NCI-H1694 treated with DMSO at 0.1 percent for 48 hours (cell line): ENCODE measurements at regions not wholly inside any gene's neighbourhood (a gene's known extent, or its start where the extent isn't known, plus 50 kb on each side); places are given as distances from the start of the nearest gene placed in this dataset.
"Not testable (repeated sequence)": the region's sequence is repeated elsewhere in the genome, so short reads cannot be mapped to it uniquely, and the experiment has no call there.

Experiments
- DNase-seq: peaks from one replicate; lab custom pipeline; 2025; lab: John Stamatoyannopoulos, UW

GRCh38 chr14:56422221-56422620 is 157.4 kb upstream of the TMEM260 start:
- DNase-seq: no peak

- peak; percentile 84 for DNase-seq
Measured at GRCh38 chr14:56422703-56423213, 156.8 kb upstream of the TMEM260 start.

DNA sequence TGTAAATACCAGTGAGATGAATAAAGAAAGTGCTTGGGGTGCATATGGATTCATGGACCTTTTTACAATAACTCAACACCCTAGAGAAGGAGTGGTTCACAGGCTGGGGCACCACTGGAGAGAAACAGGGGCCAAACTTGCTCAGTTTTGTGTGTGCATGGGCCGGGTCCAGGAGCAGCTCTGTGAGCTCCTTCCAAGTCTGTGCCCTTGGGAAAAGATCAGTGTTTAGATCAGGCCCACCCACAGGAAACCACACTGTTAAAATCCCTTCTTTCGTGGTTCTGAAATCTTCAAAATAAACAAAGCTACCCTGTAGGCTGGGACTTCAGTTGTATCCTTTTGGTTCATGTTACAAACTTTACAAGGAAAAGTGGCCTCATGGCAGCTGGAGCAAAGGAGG is 156.1 kb upstream of the TMEM260 start:
- DNase-seq: no peak

DNA sequence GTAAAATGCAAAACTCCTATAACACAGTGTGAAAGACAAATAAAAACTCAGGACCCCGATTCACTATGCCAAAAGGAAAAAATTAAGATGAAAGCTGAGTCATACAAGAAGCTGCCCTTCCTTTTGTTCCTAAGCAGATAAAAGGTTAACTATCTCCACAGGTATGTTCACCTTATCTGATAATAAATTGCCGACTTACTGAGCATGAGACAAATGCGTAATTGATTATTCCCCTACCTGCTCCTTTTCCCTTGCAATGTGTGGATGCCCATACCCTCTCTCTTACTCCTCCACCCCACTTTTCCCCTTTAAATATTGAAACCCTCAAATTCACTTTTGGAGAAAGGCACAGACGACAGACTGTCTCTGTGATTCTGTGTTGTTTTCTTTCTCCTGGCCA is 148.6 kb upstream of the TMEM260 start:
- DNase-seq: no peak

DNA sequence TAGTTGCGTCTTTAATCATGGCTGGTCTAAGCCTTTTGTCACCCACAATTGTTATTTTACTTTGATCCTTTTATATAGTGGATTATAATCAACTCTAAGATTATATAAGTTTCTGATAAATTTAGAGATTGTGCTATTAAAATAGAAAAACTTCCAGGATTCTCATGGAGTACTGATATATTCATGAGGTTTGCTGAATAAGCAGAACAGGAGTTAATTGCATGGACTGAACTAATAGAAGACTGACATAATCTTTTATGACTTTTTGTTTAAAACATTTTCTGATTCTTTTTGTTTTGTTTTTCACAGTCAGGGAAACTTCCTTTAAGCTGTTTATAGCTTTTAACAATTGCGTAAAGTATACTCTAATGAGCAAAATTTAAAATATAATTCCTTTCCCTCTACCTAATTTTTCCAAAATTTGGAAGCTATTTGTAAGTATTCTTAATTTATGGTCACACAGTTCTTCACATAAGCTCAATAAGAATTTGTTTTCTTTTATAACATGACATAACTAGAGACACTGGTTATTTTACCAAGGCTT is 129.9 kb upstream of the TMEM260 start:
- DNase-seq: no peak

GRCh38 chr14:56452940-56453339 is 126.7 kb upstream of the TMEM260 start:
- no peak for DNase-seq

DNA sequence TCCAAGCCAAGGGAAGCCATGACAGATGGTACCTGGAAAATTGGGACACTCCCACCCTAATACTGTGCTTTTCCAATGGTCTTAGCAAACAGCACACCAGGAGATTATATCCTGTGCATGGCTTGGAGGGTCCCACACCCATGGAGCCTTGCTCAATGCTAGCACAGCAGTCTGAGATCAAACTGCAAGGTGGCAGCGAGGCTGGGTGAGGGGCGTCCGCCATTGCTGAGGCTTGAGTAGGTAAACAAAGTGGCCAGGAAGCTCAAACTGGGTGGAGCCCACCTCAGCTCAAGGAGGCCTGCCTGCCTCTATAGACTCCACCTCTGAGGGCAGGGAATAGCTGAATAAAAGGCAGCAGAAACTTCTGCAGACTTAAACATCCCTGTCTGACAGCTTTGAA is 124.9 kb upstream of the TMEM260 start:
- not testable (repeated sequence) for DNase-seq

DNA sequence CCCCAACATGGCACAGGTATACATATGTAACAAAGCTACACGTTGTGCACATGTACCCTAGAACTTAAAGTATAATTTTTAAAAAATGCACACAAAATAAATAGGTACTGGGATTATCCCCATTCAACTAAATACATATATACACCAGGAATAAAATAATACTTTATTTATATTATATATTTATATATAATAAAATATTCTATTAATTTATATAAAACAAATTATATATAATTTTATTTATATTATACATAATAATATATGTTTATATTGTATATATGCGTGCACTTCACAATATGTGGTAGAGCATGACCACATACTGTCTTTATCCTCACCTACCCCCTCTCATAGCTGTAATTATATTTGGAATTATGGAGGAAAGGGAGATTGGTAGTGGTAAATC is 119.1 kb upstream of the TMEM260 start:
- DNase-seq: no peak

GRCh38 chr14:56461276-56462275 is 118.0 kb upstream of the TMEM260 start:
- DNase-seq: no peak

DNA sequence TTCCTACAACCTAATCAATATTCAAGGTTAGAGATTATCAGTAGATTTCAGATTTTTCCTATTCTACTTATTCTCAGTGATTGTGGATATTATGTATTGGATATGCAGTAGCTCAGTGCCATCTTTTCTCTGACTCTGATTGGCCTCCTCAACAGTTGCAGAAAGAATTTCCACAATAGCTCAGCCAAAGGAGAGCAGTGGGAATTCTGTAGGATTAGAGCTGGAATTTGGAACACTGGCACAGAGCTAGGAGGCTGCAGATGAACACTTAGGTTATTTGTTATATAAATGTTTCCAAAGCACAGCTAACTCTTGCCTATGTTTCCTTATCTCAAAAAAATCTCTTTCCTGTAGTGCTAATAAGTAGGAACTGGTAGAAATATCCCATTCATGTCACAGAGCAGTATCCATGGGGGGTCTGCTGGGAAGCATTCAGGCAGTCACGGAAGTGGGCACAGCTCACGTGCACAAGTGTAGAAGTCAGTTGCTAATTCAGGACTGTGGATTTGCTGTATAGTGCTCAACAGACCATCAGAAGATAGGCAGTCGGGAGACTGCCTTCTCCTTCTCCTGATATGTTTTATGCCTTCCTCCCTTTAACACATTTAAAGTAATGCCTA is 116.2 kb upstream of the TMEM260 start:
- no peak for DNase-seq

DNA sequence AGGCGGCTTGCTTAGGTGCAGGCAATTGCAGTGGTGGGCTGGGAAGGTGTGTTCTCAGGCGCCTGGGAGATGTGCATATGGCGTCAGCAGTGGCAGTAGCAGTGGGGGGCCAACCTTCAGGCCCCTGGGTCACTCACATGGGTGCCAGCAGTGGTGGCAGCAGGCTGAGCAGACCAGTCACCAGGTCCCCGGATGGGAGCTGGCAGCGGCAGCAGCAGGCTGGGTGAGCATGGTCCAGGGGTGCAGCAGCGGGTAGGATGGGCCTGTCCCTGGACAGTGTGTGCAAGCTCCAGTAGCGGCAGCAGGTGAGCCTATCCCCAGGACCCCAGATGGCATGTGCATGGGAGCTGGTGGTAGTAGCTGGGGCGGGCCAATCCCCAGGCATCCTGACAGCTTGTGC is 108.5 kb upstream of the TMEM260 start:
- no peak for DNase-seq

GRCh38 chr14:56474419-56475022 is 105.1 kb upstream of the TMEM260 start:
- DNase-seq: peak; percentile 37

- DNase-seq: peak; percentile 11
Measured at GRCh38 chr14:56482310-56482911, 97.2 kb upstream of the TMEM260 start.

DNA sequence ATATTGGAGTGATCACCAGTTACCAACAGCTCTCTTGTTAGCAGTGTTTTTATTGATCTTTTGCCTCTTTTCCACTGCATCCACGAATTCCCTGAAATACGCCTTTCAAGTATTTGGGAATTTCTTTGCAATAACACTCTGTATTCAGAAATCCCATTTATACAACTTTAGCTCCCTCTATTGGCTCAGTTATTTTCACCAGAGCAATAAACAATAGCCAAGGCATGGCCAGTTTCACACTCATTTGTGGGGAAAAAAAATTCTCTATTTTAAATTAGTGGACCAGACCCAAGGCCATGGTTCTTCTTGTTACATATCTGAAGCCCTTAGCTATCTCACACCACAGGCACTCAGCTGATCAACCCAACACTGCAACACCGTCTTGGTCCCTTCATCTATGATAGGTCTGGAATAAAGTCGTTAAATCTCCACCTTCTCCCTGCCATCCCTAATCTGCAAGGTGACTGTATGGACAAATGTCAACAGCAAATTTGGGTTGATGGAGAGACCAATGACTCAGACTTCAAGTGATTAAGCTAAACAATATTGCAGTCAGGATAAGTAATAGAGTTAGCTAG is 92.4 kb upstream of the TMEM260 start:
- DNase-seq: peak; percentile 22

DNA sequence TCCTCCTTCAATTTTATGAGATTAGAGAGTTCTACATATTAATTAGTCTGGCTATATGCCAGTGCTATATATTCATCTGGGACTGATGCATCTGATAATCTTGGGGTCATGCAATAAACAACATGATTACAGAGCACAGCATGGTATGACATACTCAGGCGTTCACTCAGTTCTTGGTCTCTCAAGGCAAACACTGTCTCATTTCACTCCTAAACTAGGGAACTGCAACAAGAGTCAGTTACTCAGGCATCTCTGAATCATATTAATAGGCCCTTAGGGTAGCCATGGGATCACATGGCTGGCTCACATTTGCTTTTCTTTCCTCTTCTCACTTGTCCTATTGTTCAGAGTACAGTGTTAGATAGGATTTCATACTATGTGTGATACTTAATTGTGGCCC is 91.8 kb upstream of the TMEM260 start:
- no peak for DNase-seq

DNA sequence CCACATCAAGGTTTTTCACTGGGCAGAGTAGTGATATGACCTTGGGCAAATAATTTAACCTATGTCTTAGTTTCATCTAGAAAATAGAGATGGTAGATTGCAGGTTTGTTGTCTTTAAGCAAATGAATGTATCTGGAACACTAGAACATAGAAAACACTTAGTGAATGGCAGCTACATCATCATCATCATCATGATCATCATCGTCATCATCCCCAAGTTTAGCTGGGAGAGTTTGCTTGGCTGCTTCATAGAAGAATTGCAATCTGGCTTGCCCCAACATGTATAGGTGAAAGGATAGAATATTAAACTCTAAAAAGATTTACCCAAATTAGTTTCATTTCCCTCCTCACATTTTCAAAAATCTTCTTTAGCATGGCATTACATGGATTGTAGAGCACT is 91.3 kb upstream of the TMEM260 start:
- DNase-seq: no peak

GRCh38 chr14:56490379-56490778 is 89.2 kb upstream of the TMEM260 start:
- DNase-seq: peak; percentile 54

DNA sequence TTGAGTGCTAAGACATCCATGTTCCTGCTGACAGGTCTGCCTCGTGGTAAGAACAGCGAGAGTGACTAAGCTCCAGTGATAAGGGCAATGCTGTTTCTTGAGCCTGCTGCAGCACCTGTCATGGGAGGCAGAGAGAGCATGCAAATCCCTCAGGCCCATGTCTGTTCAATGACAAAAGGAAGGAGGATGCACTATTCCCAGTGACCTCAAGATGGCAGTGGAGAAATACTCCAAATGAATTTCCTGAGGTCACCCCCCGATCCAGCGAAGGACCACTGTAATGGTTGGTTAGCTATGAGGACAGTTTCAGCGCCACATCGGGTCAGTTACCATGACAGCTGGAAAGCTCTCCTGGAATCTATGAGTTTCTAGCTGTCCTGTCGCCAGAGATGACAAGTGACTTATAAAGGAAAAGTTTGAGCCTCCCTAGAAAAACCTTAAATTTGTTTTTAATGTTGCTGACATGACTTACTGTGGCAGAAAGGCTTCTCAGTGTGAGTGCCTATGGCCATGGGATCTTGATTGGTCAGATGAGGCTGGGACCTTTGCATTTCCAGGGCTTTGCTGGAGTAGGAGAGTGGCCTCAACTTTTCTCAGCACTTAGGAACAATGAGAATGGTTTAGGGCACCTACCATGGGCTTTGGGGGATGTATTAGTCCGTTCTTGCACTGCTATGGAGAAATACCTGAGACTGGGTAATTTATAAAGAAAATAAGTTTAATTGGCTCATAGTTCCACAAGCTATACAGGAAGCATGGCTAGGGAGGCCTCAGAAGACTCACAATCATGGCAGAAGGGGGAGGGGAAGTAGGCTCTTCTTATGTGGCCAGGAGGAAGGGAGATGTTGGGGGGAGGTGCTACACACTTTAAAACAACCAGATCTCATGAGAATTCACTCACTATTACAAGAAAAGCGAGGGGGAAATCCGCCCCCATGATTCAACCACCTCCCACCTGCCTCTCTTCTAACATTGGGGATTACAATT is 88.0 kb upstream of the TMEM260 start:
- peak; percentile 65 for DNase-seq

GRCh38 chr14:56494167-56494566 is 85.4 kb upstream of the TMEM260 start:
- DNase-seq: peak; percentile 15

- no peak for DNase-seq
Measured at GRCh38 chr14:56498112-56498511, 81.5 kb upstream of the TMEM260 start.
